ENCODE measurements at regions not wholly inside any gene's neighbourhood (a gene's known extent, or its start where the extent isn't known, plus 50 kb on each side); places are given as distances from the start of the nearest gene placed in this dataset.

DNA sequence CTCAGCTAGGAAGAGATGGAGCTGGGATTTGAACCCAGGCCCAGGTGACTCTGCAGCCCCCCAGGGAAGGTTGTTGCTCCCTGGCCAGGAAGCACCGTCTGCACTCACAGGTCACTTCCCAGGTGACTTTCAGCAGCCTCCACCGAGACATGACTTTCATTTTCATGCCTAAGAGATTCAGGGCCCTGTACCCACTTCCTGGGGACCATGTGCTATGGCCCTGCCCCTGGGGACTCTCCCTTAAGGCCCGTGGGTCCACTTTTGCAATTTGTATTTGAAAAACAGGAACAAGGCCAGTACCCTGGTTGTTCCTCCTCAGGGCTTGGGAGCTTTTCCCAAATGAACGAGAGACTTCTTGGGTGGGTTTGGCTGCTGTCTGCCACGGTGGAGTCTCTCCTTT, 191.0 kb downstream of the IRF8 start:
- TF ChIP-seq RARB (CRISPR knock-in tag; IDR thresholded peaks at IDR 0.05): no peak
- TF ChIP-seq JUN (IDR thresholded peaks at IDR 0.05): no peak
- TF ChIP-seq RAD21 (conservative IDR thresholded peaks at IDR 0.05 in 1 of 2, IDR thresholded peaks at IDR 0.05 in 1 of 2): no peak
- TF ChIP-seq, protein P1, sequence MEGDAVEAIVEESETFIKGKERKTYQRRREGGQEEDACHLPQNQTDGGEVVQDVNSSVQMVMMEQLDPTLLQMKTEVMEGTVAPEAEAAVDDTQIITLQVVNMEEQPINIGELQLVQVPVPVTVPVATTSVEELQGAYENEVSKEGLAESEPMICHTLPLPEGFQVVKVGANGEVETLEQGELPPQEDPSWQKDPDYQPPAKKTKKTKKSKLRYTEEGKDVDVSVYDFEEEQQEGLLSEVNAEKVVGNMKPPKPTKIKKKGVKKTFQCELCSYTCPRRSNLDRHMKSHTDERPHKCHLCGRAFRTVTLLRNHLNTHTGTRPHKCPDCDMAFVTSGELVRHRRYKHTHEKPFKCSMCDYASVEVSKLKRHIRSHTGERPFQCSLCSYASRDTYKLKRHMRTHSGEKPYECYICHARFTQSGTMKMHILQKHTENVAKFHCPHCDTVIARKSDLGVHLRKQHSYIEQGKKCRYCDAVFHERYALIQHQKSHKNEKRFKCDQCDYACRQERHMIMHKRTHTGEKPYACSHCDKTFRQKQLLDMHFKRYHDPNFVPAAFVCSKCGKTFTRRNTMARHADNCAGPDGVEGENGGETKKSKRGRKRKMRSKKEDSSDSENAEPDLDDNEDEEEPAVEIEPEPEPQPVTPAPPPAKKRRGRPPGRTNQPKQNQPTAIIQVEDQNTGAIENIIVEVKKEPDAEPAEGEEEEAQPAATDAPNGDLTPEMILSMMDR (IDR thresholded peaks at IDR 0.05): no peak
- TF ChIP-seq FOXS1 (CRISPR knock-in tag; IDR thresholded peaks at IDR 0.05): no peak
- TF ChIP-seq ZFP36 (IDR thresholded peaks at IDR 0.05; ENCODE audit: borderline replicate concordance, partially characterized antibody): no peak
- TF ChIP-seq, protein P2, sequence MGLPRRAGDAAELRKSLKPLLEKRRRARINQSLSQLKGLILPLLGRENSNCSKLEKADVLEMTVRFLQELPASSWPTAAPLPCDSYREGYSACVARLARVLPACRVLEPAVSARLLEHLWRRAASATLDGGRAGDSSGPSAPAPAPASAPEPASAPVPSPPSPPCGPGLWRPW (IDR thresholded peaks at IDR 0.05): no peak
- no peak for TF ChIP-seq JUNB (IDR thresholded peaks at IDR 0.05)
- TF ChIP-seq MAFK (IDR thresholded peaks at IDR 0.05; ENCODE audit: partially characterized antibody): no peak
- TF ChIP-seq CBX2 (IDR thresholded peaks at IDR 0.05; ENCODE audit: borderline replicate concordance, low read depth): no peak
- no peak for TF ChIP-seq SREBF2 (IDR thresholded peaks at IDR 0.05)
- ATAC-seq (no peak), DNase-seq (ENCODE audit: low read depth in 1 of 2, low spot score in 1 of 2) (no peak), FAIRE-seq (no peak)
- no peaks in the 10 kb centered on the region for H3K4me1 ChIP-seq
- H3K4me2 ChIP-seq: no peak overlapping the region
- CTCF ChIA-PET: interaction anchor here (2.4 kb wide), 1 partner anchor 17 kb away, joined by 11 read pairs; no protein-coding TSS in a partner anchor
- no peaks in the 10 kb centered on the region for H3K9me3 ChIP-seq
- POLR2A ChIA-PET: no interaction called here
- WGBS (ENCODE audit: missing lambda C conversion rate): 44% methylated on average over 5 of the region's 5 CpGs
- H3K4me3 ChIP-seq: no peak overlapping the region
- H3K27ac ChIP-seq: no peak overlapping the region

DNA sequence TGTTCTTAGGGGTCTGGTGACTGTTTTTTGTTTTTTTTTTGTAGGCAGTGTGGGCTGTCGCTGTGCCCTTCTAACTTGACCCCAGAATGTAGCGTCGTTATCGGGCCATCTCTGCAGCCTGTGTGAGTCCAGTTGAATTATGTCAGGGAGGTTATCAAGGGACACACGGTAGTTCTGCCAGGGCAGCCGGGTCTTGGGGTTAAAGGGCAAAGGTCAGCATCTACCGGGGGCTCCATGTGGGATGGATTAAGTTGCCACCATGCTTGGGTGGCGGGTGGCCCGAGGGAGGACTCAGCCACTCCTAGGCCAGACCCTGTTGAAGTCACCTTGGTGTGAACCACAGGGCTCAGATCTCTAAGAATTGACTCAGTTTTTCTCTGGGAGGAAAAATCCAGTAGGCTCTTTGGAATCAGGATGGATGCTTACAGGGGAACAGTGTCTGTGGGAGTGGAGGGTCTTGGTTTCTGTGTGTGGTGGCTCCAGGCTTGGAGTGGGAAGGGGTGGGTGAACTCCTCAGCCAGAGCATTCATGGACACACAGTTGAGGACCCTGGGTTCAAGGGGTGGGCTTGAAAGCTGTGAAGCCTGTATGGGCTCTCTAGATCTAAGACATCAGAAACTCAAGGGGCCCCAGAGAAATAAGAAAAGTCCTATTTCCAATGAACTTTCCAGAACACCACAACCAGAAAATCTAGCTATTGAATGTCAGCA, 191.7 kb downstream of the IRF8 start:
- Histone ChIP-seq H3K27ac (no peak overlapping the region), H3K4me1 (no peaks in the 10 kb centered on the region), H3K4me2 (no peak overlapping the region), H3K4me3 (no peak overlapping the region), H3K9me3 (no peaks in the 10 kb centered on the region)
- POLR2A ChIA-PET: no interaction called here
- ATAC-seq: no peak
- CTCF ChIA-PET: interaction anchor here (0.9 to 2.4 kb wide), 3 partner anchors 10 to 427 kb away, joined by 3 to 11 read pairs (median 4); no protein-coding TSS in a partner anchor
- no peak for FAIRE-seq
- TF ChIP-seq, protein P3, sequence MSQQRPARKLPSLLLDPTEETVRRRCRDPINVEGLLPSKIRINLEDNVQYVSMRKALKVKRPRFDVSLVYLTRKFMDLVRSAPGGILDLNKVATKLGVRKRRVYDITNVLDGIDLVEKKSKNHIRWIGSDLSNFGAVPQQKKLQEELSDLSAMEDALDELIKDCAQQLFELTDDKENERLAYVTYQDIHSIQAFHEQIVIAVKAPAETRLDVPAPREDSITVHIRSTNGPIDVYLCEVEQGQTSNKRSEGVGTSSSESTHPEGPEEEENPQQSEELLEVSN (IDR thresholded peaks at IDR 0.05; ENCODE audit: borderline replicate concordance, low read depth): no peak
- TF ChIP-seq EHMT2 (IDR thresholded peaks at IDR 0.05; ENCODE audit: low read depth) (no peak), EHF (CRISPR knock-in tag; IDR thresholded peaks at IDR 0.05) (no peak), TFCP2L1 (CRISPR knock-in tag; IDR thresholded peaks at IDR 0.05) (no peak), FOXS1 (CRISPR knock-in tag; IDR thresholded peaks at IDR 0.05) (no peak), RNF2 (IDR thresholded peaks at IDR 0.05; ENCODE audit: borderline replicate concordance, low read depth) (no peak), GATA3 (IDR thresholded peaks at IDR 0.05; ENCODE audit: borderline replicate concordance) (no peak), SMC3 (IDR thresholded peaks at IDR 0.05) (no peak), POLR2AphosphoS2 (conservative IDR thresholded peaks at IDR 0.05; ENCODE audit: low read length) (no peak), RARB (CRISPR knock-in tag; IDR thresholded peaks at IDR 0.05) (no peak), ZSCAN20 (CRISPR knock-in tag; IDR thresholded peaks at IDR 0.05) (no peak), MAFK (IDR thresholded peaks at IDR 0.05; ENCODE audit: partially characterized antibody) (no peak), SREBF2 (IDR thresholded peaks at IDR 0.05) (no peak), MAZ (IDR thresholded peaks at IDR 0.05; ENCODE audit: borderline replicate concordance, low read depth, low read length) (no peak)
- TF ChIP-seq, protein P4, sequence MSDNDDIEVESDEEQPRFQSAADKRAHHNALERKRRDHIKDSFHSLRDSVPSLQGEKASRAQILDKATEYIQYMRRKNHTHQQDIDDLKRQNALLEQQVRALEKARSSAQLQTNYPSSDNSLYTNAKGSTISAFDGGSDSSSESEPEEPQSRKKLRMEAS (IDR thresholded peaks at IDR 0.05): no peak
- TF ChIP-seq, protein P5, sequence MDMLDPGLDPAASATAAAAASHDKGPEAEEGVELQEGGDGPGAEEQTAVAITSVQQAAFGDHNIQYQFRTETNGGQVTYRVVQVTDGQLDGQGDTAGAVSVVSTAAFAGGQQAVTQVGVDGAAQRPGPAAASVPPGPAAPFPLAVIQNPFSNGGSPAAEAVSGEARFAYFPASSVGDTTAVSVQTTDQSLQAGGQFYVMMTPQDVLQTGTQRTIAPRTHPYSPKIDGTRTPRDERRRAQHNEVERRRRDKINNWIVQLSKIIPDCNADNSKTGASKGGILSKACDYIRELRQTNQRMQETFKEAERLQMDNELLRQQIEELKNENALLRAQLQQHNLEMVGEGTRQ (IDR thresholded peaks at IDR 0.05): no peak
- TF ChIP-seq, protein P6, sequence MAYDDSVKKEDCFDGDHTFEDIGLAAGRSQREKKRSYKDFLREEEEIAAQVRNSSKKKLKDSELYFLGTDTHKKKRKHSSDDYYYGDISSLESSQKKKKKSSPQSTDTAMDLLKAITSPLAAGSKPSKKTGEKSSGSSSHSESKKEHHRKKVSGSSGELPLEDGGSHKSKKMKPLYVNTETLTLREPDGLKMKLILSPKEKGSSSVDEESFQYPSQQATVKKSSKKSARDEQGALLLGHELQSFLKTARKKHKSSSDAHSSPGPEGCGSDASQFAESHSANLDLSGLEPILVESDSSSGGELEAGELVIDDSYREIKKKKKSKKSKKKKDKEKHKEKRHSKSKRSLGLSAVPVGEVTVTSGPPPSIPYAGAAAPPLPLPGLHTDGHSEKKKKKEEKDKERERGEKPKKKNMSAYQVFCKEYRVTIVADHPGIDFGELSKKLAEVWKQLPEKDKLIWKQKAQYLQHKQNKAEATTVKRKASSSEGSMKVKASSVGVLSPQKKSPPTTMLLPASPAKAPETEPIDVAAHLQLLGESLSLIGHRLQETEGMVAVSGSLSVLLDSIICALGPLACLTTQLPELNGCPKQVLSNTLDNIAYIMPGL (CRISPR knock-in tag; IDR thresholded peaks at IDR 0.05; ENCODE audit: borderline replicate concordance): no peak
- TF ChIP-seq, protein P7, sequence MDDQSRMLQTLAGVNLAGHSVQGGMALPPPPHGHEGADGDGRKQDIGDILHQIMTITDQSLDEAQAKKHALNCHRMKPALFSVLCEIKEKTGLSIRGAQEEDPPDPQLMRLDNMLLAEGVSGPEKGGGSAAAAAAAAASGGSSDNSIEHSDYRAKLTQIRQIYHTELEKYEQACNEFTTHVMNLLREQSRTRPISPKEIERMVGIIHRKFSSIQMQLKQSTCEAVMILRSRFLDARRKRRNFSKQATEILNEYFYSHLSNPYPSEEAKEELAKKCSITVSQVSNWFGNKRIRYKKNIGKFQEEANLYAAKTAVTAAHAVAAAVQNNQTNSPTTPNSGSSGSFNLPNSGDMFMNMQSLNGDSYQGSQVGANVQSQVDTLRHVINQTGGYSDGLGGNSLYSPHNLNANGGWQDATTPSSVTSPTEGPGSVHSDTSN (IDR thresholded peaks at IDR 0.05): no peak
- 55% methylated on average over 7 of the region's 9 CpGs for WGBS (ENCODE audit: missing lambda C conversion rate)
- no peak for DNase-seq (ENCODE audit: low read depth in 1 of 2, low spot score in 1 of 2)

Data from A549 (cell line).